HepG2 (cell line): ENCODE measurements at regions not wholly inside any gene's neighbourhood (a gene's known extent, or its start where the extent isn't known, plus 50 kb on each side); places are given as distances from the start of the nearest gene placed in this dataset.

Experiments used
- ATAC-seq: fragments of 200-7000 bp; cut with Tn5 transposase; 3 replicates; pipeline ENCODE4 v1.9.1; 2020; ENCODE audit warnings: mild to moderate bottlenecking, moderate library complexity
- BruUV-seq: library from RNA; stranded (reverse); fragments of 400-500 nt; replicated peaks from 2 replicates; lab custom pipeline; 2021; lab: Mats Ljungman, UMichigan
- CTCF ChIA-PET: fragments of 300-600 bp; formaldehyde crosslinking; extraction: SDS; loops from one replicate; lab custom pipeline; 2021; ENCODE audit warnings: low total read pairs, inconsistent platforms, low intra/inter-chr PET ratio; lab: Yijun Ruan, JAX
- POLR2A ChIA-PET: fragments of 350-600 bp; sonication (Branson Sonifier 250); formaldehyde crosslinking; loops from one replicate; lab custom pipeline; 2020; ENCODE audit warnings: antibody characterized with exemption, inconsistent platforms; lab: Yijun Ruan, JAX
- DNase-seq: peaks from one replicate; pipeline ENCODE4 v3.0.0-alpha.2; 2015; ENCODE audit warnings: low spot score
- FAIRE-seq: peaks from 3 replicates; lab custom pipeline; 2011; peaks lifted over from hg19 to GRCh38; lab: Jason Lieb, UNC
- H2AFZ ChIP-seq: one replicate; pipeline ENCODE4 v1.6.1; 2011; ENCODE audit warnings: low read length, inconsistent platforms
- H3K27ac ChIP-seq: fragments of 300-600 bp; 3 replicates; pipeline ENCODE4 v1.8.0; 2011; ENCODE audit warnings: mixed run types, mild to moderate bottlenecking, mixed read lengths, low read length, inconsistent platforms; ENCODE audit not compliant: insufficient read depth; ENCODE audit errors: extremely low read length
- H3K27me3 ChIP-seq, 2 experiments: fragments of 200-600 bp in 1 of 2; 2 replicates in 1 of 2; 3 replicates in 1 of 2; pipeline versions ENCODE4 v1.6.0 to v1.8.0; 2011; ENCODE audit warnings: low read length in 2 of 2, mild to moderate bottlenecking in 2 of 2, moderate library complexity in 2 of 2, inconsistent platforms in 1 of 2; ENCODE audit not compliant: insufficient read depth in 2 of 2, control insufficient read depth in 1 of 2
- H3K36me3 ChIP-seq, 2 experiments: fragments of 200-600 bp in 1 of 2; replicated peaks in 1 of 2; 2 replicates in 1 of 2; 3 replicates in 1 of 2; pipeline versions ENCODE4 v1.5.1 to v1.8.0; 2011; ENCODE audit warnings: low read length in 2 of 2, inconsistent platforms in 1 of 2; ENCODE audit not compliant: insufficient read depth in 2 of 2, control insufficient read depth in 1 of 2
- H3K4me1 ChIP-seq: 2 replicates; pipeline ENCODE4 v1.5.1; 2012; ENCODE audit warnings: low read length, inconsistent platforms; ENCODE audit not compliant: insufficient read depth
- H3K4me2 ChIP-seq: 2 replicates; pipeline ENCODE4 v1.6.0; 2011; ENCODE audit warnings: low read depth, low read length, inconsistent platforms
- H3K4me3 ChIP-seq, 3 experiments: fragments of 200-600 bp in 1 of 3; sonication (generic), shearing (Covaris generic) in 1 of 3; replicated peaks in 1 of 3; 2 replicates each; pipeline ENCODE4 v1.5.1; 2011 to 2016; ENCODE audit warnings: low read length in 3 of 3, inconsistent platforms in 2 of 3, low read depth in 2 of 3, mild to moderate bottlenecking in 2 of 3, control low read depth in 1 of 3, mixed read lengths in 1 of 3; ENCODE audit not compliant: insufficient read depth in 1 of 3
- H3K79me2 ChIP-seq: one replicate; pipeline ENCODE4 v1.6.1; 2011; ENCODE audit warnings: low read length, inconsistent platforms; ENCODE audit not compliant: insufficient read depth
- H3K9ac ChIP-seq: 2 replicates; pipeline ENCODE4 v1.6.0; 2011; ENCODE audit warnings: mild to moderate bottlenecking, low read depth, low read length, inconsistent platforms; ENCODE audit not compliant: insufficient read depth
- H3K9me3 ChIP-seq: 2 replicates; pipeline ENCODE4 v1.5.1; 2012; ENCODE audit warnings: mild to moderate bottlenecking, low read length
- H4K20me1 ChIP-seq: 2 replicates; pipeline ENCODE4 v1.6.0; 2011; ENCODE audit warnings: inconsistent platforms, mild to moderate bottlenecking, low read length, moderate library complexity; ENCODE audit not compliant: insufficient read depth
- GABPA ChIP-seq, 2 experiments: IDR thresholded peaks; 2 replicates each; pipeline ENCODE4 v1.6.1; 2011 to 2016; ENCODE audit warnings: low read depth in 2 of 2, low read length in 1 of 2, missing biosample characterization in 1 of 2, missing genetic modification characterization in 1 of 2
- GABPB1 ChIP-seq: IDR thresholded peaks from 2 replicates; pipeline ENCODE4 v1.6.1; 2016; ENCODE audit warnings: mild to moderate bottlenecking, missing genetic modification reagents, moderate library complexity, missing compliant biosample characterization
- KLF6 ChIP-seq: IDR thresholded peaks from 2 replicates; pipeline ENCODE4 v1.8.0; 2016; ENCODE audit warnings: missing biosample characterization, missing genetic modification reagents
- MXD4 ChIP-seq: IDR thresholded peaks from 2 replicates; pipeline ENCODE4 v1.6.1; 2016; ENCODE audit warnings: mild to moderate bottlenecking, missing biosample characterization, missing genetic modification reagents
- POGZ ChIP-seq: sonication (generic); formaldehyde crosslinking; IDR thresholded peaks from 2 replicates; pipeline ENCODE4 v1.4.0; 2020; ENCODE audit warnings: mild to moderate bottlenecking, missing genetic modification reagents
- TBX2 ChIP-seq: sonication (generic); formaldehyde crosslinking; IDR thresholded peaks from 2 replicates; pipeline ENCODE4 v1.5.0; 2020; ENCODE audit warnings: missing genetic modification reagents, mild to moderate bottlenecking, borderline replicate concordance
- ZBTB7A ChIP-seq: sonication (generic); formaldehyde crosslinking; IDR thresholded peaks from 2 replicates; pipeline ENCODE4 v1.8.0; 2022; ENCODE audit warnings: mild to moderate bottlenecking, missing genetic modification reagents
- ZNF30 ChIP-seq: sonication (generic); formaldehyde crosslinking; IDR thresholded peaks from 2 replicates; pipeline ENCODE4 v1.5.0; 2020; ENCODE audit warnings: mild to moderate bottlenecking, missing genetic modification reagents
- ZNF383 ChIP-seq: sonication (generic); formaldehyde crosslinking; IDR thresholded peaks from 2 replicates; pipeline ENCODE4 v1.4.0; 2020; ENCODE audit warnings: missing genetic modification reagents, mild to moderate bottlenecking, borderline replicate concordance
- ZNF460 ChIP-seq: sonication (generic); formaldehyde crosslinking; IDR thresholded peaks from 2 replicates; pipeline ENCODE4 v1.5.1; 2020; ENCODE audit warnings: missing genetic modification reagents, mild to moderate bottlenecking, borderline replicate concordance
- ZNF530 ChIP-seq: sonication (generic); formaldehyde crosslinking; IDR thresholded peaks from 2 replicates; pipeline ENCODE4 v1.5.0; 2020; ENCODE audit warnings: low read depth, mild to moderate bottlenecking, missing genetic modification reagents
- WGBS: methylation state at CpG from one replicate; pipeline ENCODE4 v1.1.6; 2017; ENCODE audit warnings: low lambda C conversion rate; 5-methylcytosine and 5-hydroxymethylcytosine counted together
- in situ Hi-C: cut with HindIII; loops from 2 replicates; pipeline ENCODE4 v1.10.0; 2017; ENCODE audit warnings: low pct_unique_long_range_greater_than_20kb; ENCODE audit not compliant: extremely low pct_ligation_motif_present
- intact Hi-C: fragments of 100-400 bp; cut with micrococcal nuclease; formaldehyde crosslinking; loops from one replicate; pipeline ENCODE4 v1.10.0; 2022; ENCODE audit not compliant: unreplicated experiment
- TF ChIP-seq, protein P1 (sequence below): sonication (generic); formaldehyde crosslinking; IDR thresholded peaks from 2 replicates; pipeline ENCODE4 v1.4.0; 2020; ENCODE audit warnings: mild to moderate bottlenecking, missing genetic modification reagents
- TF ChIP-seq, protein P2 (sequence below): sonication (generic); formaldehyde crosslinking; IDR thresholded peaks from 2 replicates; pipeline ENCODE4 v1.9.0; 2021; ENCODE audit warnings: missing genetic modification reagents, borderline replicate concordance
- TF ChIP-seq, protein P3 (sequence below): IDR thresholded peaks from 2 replicates; pipeline ENCODE4 v1.6.1; 2012; ENCODE audit warnings: low read length, improper control_type of control experiment
- TF ChIP-seq, protein P4 (sequence below): sonication (generic); formaldehyde crosslinking; IDR thresholded peaks from 2 replicates; pipeline ENCODE4 v1.8.1; 2023; ENCODE audit warnings: mild to moderate bottlenecking, inconsistent platforms, moderate library complexity, missing genetic modification reagents, borderline replicate concordance

DNA sequence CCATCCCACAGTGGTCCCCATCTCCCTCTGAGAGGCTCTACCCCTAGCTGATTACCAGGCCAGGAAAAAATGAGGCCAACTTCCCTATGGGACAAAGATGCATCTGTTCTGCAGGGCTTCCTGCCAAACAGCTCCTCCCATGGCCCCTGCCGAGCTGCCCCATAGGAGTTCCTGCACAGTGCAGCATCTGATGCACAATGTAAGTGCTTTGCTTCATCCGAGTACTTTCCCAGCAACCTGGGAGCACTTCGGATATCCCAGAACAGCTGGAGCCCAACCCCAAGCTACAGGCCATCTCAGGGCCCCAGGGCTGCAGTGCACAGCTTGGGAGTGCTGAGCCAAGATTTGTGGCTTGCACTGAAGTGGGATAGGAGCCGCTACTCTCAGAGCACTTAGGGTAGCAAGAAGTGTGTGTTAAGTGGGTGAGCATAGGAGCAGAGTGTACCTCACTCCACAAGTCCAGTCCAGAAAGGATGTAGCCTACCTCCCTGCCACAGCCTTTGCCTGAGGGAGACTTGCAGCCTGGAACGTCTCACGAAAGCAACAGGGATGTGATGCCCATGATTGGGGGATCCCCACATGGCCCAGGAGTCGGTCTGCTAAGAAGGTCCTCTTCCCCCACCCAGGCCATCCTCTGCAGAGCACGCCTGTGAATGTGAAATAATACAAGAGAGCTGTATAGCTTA, 209.6 kb upstream of the VWC2 start:
- peaks cover 63% of the 10 kb centered on the region for H3K9me3 ChIP-seq
- H3K36me3 ChIP-seq, result no peaks in the 10 kb centered on the region
- H3K79me2 ChIP-seq, result no peaks in the 10 kb centered on the region
- H3K4me1 ChIP-seq, result no peaks in the 10 kb centered on the region
- ChIA-PET CTCF (no interaction called here), POLR2A (no interaction called here)
- DNase-seq (no peak), FAIRE-seq (no peak), ATAC-seq (no peak)
- H3K4me2 ChIP-seq, result no peak overlapping the region
- H4K20me1 ChIP-seq, result no peaks in the 10 kb centered on the region
- intact Hi-C loops, result no loop called here
- H3K4me3 ChIP-seq, result no peak overlapping the region
- no peak overlapping the region for H2AFZ ChIP-seq
- no TSS peak for BruUV-seq
- in situ Hi-C loops, result no loop called here
- H3K9ac ChIP-seq, result no peak overlapping the region
- H3K27me3 ChIP-seq, result no peaks in the 10 kb centered on the region
- no peak overlapping the region for H3K27ac ChIP-seq
- 0% methylated on average over 5 of the region's 8 CpGs for WGBS
- TF ChIP-seq ZNF383, result no peak
- TF ChIP-seq ZNF460 (CRISPR knock-in tag), result no peak
- TF ChIP-seq, protein P1, sequence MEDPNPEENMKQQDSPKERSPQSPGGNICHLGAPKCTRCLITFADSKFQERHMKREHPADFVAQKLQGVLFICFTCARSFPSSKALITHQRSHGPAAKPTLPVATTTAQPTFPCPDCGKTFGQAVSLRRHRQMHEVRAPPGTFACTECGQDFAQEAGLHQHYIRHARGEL (CRISPR knock-in tag), result no peak
- TF ChIP-seq GABPB1 (CRISPR knock-in tag), result no peak
- TF ChIP-seq MXD4 (CRISPR knock-in tag), result no peak
- no peak for TF ChIP-seq ZNF30 (CRISPR knock-in tag)
- TF ChIP-seq ZNF530 (CRISPR knock-in tag), result no peak
- TF ChIP-seq, protein P2, sequence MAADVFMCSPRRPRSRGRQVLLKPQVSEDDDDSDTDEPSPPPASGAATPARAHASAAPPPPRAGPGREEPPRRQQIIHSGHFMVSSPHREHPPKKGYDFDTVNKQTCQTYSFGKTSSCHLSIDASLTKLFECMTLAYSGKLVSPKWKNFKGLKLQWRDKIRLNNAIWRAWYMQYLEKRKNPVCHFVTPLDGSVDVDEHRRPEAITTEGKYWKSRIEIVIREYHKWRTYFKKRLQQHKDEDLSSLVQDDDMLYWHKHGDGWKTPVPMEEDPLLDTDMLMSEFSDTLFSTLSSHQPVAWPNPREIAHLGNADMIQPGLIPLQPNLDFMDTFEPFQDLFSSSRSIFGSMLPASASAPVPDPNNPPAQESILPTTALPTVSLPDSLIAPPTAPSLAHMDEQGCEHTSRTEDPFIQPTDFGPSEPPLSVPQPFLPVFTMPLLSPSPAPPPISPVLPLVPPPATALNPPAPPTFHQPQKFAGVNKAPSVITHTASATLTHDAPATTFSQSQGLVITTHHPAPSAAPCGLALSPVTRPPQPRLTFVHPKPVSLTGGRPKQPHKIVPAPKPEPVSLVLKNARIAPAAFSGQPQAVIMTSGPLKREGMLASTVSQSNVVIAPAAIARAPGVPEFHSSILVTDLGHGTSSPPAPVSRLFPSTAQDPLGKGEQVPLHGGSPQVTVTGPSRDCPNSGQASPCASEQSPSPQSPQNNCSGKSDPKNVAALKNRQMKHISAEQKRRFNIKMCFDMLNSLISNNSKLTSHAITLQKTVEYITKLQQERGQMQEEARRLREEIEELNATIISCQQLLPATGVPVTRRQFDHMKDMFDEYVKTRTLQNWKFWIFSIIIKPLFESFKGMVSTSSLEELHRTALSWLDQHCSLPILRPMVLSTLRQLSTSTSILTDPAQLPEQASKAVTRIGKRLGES (CRISPR knock-in tag), result no peak
- no peak for TF ChIP-seq KLF6 (CRISPR knock-in tag)
- TF ChIP-seq GABPA (IDR thresholded peaks at IDR 0.05; ENCODE audit: low read depth, low read length), result no peak
- no peak for TF ChIP-seq GABPA (CRISPR knock-in tag; IDR thresholded peaks at IDR 0.05; ENCODE audit: low read depth)
- no peak for TF ChIP-seq ZBTB7A (CRISPR knock-in tag)
- TF ChIP-seq POGZ, result no peak
- no peak for TF ChIP-seq TBX2 (CRISPR knock-in tag)
- TF ChIP-seq, protein P3, sequence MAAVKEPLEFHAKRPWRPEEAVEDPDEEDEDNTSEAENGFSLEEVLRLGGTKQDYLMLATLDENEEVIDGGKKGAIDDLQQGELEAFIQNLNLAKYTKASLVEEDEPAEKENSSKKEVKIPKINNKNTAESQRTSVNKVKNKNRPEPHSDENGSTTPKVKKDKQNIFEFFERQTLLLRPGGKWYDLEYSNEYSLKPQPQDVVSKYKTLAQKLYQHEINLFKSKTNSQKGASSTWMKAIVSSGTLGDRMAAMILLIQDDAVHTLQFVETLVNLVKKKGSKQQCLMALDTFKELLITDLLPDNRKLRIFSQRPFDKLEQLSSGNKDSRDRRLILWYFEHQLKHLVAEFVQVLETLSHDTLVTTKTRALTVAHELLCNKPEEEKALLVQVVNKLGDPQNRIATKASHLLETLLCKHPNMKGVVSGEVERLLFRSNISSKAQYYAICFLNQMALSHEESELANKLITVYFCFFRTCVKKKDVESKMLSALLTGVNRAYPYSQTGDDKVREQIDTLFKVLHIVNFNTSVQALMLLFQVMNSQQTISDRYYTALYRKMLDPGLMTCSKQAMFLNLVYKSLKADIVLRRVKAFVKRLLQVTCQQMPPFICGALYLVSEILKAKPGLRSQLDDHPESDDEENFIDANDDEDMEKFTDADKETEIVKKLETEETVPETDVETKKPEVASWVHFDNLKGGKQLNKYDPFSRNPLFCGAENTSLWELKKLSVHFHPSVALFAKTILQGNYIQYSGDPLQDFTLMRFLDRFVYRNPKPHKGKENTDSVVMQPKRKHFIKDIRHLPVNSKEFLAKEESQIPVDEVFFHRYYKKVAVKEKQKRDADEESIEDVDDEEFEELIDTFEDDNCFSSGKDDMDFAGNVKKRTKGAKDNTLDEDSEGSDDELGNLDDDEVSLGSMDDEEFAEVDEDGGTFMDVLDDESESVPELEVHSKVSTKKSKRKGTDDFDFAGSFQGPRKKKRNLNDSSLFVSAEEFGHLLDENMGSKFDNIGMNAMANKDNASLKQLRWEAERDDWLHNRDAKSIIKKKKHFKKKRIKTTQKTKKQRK, result no peak
- TF ChIP-seq, protein P4, sequence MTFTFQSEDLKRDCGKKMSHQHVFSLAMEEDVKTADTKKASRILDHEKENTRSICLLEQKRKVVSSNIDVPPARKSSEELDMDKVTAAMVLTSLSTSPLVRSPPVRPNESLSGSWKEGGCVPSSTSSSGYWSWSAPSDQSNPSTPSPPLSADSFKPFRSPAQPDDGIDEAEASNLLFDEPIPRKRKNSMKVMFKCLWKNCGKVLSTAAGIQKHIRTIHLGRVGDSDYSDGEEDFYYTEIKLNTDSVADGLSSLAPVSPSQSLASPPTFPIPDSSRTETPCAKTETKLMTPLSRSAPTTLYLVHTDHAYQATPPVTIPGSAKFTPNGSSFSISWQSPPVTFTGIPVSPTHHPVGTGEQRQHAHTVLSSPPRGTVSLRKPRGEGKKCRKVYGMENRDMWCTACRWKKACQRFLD (CRISPR knock-in tag), result no peak
